Ishikawa (cell line): ENCODE measurements at regions not wholly inside any gene's neighbourhood (a gene's known extent, or its start where the extent isn't known, plus 50 kb on each side); places are given as distances from the start of the nearest gene placed in this dataset.

Experiments
- CREB1 ChIP-seq: IDR thresholded peaks from 2 replicates; pipeline ENCODE4 v1.6.1; 2012; ENCODE audit warnings: low read depth
- EP300 ChIP-seq: IDR thresholded peaks from 2 replicates; pipeline ENCODE4 v1.6.1; 2012; ENCODE audit warnings: borderline replicate concordance
- FOXM1 ChIP-seq: IDR thresholded peaks from 2 replicates; pipeline ENCODE4 v1.6.1; 2012; ENCODE audit warnings: low read depth, borderline replicate concordance
- MAX ChIP-seq: IDR thresholded peaks from 2 replicates; pipeline ENCODE4 v1.6.1; 2012
- NFIC ChIP-seq: IDR thresholded peaks from 2 replicates; pipeline ENCODE4 v1.6.1; 2012
- RAD21 ChIP-seq: IDR thresholded peaks from 2 replicates; pipeline ENCODE4 v1.6.1; 2012; ENCODE audit warnings: low read depth
- TCF12 ChIP-seq: IDR thresholded peaks from 2 replicates; pipeline ENCODE4 v1.6.1; 2012; ENCODE audit warnings: low read depth
- TEAD4 ChIP-seq: IDR thresholded peaks from 2 replicates; pipeline ENCODE4 v1.6.1; 2012
- YY1 ChIP-seq: IDR thresholded peaks from 2 replicates; pipeline ENCODE4 v1.6.1; 2012; ENCODE audit warnings: low read depth

- TF ChIP-seq RAD21: no peak
- no peak for TF ChIP-seq FOXM1
- TF ChIP-seq EP300: no peak
- no peak for TF ChIP-seq TEAD4
- TF ChIP-seq NFIC: no peak
- TF ChIP-seq CREB1: no peak
- TF ChIP-seq TCF12: no peak
- no peak for TF ChIP-seq YY1
- TF ChIP-seq MAX: no peak
Measured at GRCh38 chr17:21573961-21574610, 118.2 kb upstream of the KCNJ18 start.
